D341Med (cell line): ENCODE measurements at regions not wholly inside any gene's neighbourhood (a gene's known extent, or its start where the extent isn't known, plus 50 kb on each side); places are given as distances from the start of the nearest gene placed in this dataset.
"Not testable (repeated sequence)": the region's sequence is repeated elsewhere in the genome, so short reads cannot be mapped to it uniquely, and the experiment has no call there.

Source experiments
- DNase-seq: peaks from one replicate; pipeline ENCODE4 v3.0.0; 2012; ENCODE audit warnings: low spot score

- no peak for DNase-seq
Measured at GRCh38 chrX:106220177-106220576, 52.1 kb downstream of the PWWP3B start.

GRCh38 chrX:106243376-106243775 is 75.3 kb downstream of the PWWP3B start:
- DNase-seq = no peak

GRCh38 chrX:106246511-106246910 is 78.4 kb downstream of the PWWP3B start:
- DNase-seq = no peak

DNA sequence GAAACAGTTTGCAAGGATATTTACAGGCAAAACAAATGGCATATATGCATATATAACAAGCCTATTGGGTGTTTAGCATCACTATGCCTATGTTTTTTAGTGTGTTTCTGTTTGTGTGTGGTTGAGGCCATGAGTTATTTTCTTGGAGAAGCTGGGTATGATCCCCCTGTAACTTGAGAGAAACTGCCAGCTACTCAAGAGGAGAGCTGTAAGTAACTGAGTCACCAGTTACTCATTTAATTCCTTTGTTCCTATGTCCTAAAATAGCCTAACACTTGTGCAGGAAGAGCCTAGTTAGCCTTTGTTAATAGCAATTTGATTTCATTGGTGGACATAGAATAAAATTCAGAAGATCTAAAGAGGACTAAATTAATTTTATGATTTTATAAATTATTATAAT is 79.1 kb downstream of the PWWP3B start:
- DNase-seq = no peak

DNA sequence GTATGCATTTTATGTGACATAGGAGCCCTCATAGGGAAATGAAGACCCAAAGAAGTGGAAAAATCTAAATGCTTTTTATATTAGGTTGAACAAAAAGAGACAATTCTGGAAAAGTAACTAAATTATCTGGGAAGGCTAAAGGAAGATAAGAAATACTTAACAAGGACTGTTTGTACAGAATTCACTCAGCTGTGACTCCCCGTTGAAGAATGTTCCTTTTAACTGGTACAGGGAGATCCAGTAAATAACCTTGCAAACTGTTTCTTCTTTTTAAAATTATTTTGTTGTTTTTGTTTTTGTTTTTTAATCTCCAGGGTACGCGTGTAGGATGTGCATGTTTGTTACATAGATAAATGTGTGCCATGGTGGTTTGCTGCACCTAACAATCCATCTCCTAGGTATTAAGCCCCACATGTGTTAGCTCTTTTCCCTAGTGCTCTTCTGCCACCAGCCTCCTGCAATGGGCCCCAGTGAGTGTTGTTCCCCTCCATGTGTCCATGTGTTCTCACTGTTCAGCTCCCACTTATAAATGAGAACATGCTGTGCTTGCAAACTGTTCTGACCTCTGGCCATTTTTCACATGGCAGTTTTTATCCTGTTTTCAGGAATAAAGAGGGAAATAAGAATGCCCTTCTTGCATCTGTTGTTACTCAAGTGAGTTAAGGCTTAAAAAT is 81.7 kb downstream of the PWWP3B start:
- no peak for DNase-seq

DNA sequence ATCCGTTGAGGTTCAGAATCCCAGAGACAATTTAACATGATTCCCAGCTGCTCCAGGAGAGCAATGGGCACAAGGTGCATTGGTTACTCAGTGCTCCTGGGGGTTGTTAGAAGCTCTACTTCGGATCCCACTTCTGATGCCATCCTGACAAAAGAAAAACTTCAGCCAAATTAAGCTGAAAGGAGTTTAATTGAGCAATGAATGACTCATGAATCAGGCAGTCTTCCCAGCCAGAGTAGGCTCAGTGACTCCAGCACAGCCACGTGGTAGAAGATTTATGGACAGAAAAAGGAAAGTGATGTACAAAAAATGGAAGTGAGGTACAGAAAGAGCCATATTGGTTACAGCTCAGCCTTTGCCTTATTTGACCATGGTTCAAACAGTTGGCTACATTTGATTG is 95.7 kb downstream of the PWWP3B start:
- no peak for DNase-seq

- not testable (repeated sequence) for DNase-seq
Measured at GRCh38 chrX:106273947-106274587, 106.0 kb downstream of the PWWP3B start.

DNA sequence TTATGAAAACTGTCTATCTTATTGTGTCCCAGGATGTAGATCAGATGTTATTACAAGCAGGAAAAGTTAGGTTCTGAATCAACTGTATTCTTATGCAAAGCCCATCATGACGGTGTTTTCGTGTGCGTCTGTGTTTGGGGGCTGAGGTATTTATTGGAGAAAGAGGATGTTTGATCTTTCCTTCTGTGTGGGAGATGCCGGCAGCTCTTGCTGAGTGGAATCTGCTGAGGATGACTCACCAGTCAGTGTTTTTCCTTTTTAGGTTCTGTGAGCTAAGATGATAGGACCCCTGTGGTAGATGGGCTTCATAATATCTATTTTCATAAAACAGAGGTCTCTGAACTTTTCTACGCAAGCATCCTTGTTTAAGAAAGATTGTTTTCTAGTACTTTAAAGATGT is 107.1 kb downstream of the PWWP3B start:
- DNase-seq = not testable (repeated sequence)

DNA sequence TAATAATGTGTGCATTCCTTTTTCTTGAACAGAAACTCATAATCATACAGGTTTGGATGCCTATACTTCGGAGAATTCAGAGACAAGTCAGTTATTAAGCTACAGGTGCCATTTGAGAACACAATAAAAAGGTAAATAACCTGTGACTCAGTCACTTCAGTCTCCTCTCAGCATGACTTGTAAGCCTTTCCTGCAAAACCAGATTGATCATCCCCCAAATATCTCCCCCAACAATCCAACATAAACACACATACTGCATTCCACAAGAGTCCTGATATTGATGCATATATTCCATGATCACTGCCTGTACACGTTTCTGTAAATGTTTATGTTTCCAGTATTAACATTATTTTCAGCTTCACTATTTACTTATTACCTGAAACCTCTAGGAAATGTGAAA is 110.8 kb downstream of the PWWP3B start:
- DNase-seq = no peak

- no peak for DNase-seq
Measured at GRCh38 chrX:106281383-106281782, 113.3 kb downstream of the PWWP3B start.

DNA sequence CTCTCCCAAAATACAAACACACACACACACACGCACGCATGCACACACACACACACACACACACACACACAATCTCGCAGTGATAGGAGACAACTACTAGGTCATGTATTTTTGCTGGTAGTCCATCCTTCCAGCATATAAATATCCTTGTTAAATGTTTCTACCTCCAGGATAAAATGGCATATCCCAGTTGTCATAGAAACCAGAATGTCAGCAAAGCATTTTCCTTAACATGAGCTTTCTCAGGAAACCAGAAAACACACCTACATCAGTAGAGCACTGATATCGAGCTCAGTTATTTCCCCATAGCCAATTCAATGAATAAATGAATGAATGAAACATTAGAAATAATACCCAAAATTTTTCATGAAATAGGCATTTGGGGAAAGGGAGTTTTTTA is 115.7 kb downstream of the PWWP3B start:
- DNase-seq = no peak

DNA sequence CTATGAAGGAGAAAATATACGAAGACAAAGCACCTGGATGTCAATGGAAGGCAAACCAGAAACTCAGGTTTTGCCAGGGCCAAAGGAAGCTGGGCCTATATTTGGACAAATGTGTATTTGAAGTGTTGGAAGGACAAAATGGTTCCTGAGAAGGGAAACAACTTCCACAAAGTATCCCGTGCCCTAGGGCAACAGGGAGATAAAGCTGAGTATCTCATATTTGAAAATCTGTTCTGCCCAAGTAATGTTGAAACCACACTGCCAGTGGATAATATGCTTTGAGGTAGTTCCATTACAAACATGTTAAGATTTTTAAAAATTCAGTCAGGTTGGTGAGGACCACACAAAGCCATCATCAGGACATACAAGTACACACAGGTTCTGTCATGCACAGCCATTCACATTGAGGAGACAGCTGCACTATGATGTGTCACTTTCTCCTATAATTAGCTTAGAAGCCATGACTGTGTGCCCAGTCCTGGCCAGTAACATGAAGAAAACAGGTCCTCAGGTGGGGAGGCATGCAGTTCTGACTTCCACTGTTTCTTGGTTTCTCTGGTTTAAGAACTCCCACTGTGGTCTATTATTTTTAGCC is 116.4 kb downstream of the PWWP3B start:
- DNase-seq = no peak

DNA sequence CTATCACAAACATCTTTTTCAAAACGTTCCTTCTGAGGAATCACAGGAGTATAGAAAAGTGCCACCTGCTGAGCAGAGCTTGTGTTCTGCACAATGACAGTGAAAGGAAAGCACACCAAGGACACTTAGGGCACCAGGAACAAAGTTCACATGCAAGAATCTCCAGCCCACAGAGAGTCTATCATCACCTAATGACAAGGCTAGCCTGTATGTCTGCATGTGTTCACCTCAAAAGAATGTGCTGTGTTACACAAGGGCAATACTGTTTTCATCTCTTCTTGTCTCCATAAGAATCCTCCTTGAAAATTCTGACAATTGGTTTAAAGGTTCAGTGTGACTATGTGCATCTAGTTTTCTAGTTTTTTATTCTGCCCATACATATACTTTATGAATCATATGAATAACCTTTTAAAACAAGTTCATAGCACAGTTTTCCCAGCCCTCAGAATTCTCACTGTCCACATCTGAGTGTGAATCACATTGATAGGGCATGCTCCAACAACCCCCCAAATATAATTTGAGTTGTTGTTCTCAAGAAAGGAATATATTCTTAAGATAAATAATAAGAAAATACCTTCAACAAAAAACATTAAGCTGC is 118.0 kb downstream of the PWWP3B start:
- DNase-seq = no peak

DNA sequence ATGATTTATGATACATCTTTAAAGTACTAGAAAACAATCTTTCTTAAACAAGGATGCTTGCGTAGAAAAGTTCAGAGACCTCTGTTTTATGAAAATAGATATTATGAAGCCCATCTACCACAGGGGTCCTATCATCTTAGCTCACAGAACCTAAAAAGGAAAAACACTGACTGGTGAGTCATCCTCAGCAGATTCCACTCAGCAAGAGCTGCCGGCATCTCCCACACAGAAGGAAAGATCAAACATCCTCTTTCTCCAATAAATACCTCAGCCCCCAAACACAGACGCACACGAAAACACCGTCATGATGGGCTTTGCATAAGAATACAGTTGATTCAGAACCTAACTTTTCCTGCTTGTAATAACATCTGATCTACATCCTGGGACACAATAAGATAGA is 122.7 kb downstream of the PWWP3B start:
- not testable (repeated sequence) for DNase-seq

DNA sequence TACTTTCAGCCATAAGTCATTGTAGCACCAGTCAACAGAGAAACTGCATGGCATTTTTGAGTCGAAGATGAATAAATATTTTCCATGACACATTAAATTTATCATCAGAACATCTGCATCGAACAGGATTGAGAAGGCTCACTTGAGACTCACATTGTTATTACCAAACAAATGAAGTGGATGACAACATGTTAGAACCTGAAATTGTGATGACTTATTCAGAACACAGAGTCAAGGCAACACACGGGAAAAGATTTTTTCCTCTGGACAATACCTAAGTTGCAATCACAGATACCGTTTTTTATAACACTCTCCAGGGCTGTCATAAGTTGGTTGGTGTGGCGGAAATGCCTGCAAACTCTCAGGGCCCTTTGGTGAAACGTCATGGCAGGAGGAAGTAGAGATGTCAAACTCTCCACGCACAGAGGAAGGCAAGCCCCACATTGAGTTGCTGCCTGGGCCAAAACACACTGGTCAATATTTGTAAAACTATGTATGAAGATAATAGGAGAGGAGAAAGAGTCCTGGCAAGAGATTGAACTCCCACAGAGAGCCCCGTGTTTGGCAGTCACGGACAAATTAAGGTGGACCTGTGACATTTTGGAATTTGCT is 123.8 kb downstream of the PWWP3B start:
- DNase-seq = not testable (repeated sequence)

DNA sequence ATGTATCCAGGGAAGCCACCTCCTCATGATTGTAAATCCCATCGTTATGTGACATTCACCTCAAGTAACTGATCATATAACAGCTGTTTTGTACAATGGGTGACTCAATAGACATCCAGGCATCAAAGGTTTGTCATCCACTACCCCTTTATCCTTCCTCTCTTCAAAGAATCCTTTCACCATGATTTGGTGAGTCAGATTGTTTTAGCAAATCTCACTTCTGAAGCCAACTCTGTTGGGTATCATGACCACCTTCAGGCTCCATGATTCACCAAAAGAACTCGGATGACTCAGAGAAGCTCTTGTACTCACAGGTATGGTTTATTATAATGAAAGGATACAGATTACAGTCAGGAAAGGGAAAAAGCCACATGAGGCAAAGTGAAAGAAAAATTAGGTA is 132.1 kb downstream of the PWWP3B start:
- DNase-seq = no peak

GRCh38 chrX:106300656-106301055 is 132.6 kb downstream of the PWWP3B start:
- no peak for DNase-seq

GRCh38 chrX:106302304-106302703 is 134.2 kb downstream of the PWWP3B start:
- DNase-seq = no peak

DNA sequence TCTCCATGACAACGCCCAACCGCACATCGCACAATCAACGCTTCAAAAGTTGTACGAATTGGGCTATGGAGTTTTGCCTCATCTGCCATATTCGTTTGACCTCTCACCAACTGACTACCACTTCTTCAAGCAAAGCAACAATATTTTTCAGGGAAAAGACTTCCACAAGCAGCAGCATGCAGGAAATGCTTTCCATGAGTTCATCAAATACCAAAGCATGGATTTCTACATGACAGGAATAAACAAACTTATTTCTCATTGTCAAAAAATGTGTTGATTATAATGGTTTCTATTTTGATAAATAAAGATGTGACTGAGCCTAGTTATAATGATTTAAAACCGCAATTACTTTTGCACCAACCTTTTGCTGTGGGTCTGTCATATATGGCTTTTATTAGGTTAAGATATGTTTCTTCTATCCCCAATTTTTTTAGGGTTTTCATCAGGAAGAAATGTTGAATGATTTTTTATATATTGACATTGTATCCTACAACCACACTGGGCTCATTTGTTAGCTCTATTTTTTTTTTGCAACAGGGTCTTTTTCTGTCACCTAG is 138.4 kb downstream of the PWWP3B start:
- no peak for DNase-seq

DNA sequence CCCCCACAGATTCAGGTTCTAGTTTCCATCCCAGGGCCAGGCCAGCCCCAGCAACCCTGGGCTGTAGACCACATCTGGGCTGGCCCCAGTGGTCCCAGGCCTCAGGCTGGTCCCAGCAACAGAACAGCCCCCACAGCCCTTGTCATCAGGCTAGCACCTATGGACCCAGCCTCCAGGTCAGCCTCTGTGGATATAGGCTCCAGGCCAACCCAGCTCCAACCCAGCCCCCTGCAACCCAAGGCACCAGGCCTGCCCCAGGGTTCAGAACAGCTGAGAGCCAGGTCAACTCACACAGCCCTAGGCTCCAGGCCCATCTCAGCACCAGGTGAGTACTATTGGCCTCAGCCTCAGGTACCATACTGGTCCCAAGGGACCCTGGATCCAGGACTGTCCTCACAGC is 155.3 kb downstream of the PWWP3B start:
- DNase-seq = no peak

- DNase-seq = no peak
Measured at GRCh38 chrX:106331606-106332005, 163.5 kb downstream of the PWWP3B start.

DNA sequence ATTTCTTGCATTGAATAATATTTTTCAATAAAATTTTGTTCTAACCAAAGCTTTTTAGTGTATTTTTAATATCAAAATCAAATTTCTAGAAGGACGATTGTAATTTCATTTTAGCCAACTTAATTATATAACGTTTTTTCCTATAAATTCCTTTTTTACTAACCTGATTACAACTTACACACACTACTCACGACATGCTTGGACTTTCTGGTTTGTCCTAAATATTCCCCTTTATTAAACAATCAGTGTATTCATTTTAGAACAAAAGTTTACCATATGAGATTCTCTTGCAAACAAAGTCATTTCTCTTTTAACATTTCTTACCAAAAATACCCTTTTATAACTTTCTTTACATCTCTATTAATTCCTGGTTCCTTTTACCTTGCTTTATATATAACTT is 173.7 kb downstream of the PWWP3B start:
- no peak for DNase-seq

- no peak for DNase-seq
Measured at GRCh38 chrX:106356580-106356979, 188.5 kb downstream of the PWWP3B start.
